WTC11 (cell line): ENCODE measurements at regions not wholly inside any gene's neighbourhood (a gene's known extent, or its start where the extent isn't known, plus 50 kb on each side); places are given as distances from the start of the nearest gene placed in this dataset.

Experiments
- ATAC-seq: fragments of 200-7000 bp; cut with Tn5 transposase; 2 replicates; pipeline ENCODE4 v1.10.0; 2021; ENCODE audit warnings: mild to moderate bottlenecking, moderate library complexity
- CTCF ChIA-PET: fragments of 300-600 bp; sonication (Branson Sonifier 250); formaldehyde crosslinking; loops from one replicate; lab custom pipeline; 2021; ENCODE audit warnings: antibody characterized with exemption; lab: Charles Lee
- POLR2A ChIA-PET: fragments of 350-600 bp; sonication (Branson Sonifier 250); formaldehyde crosslinking; loops from one replicate; lab custom pipeline; 2021; ENCODE audit warnings: antibody characterized with exemption; lab: Charles Lee
- DNase-seq: peaks from one replicate; pipeline ENCODE4 v3.0.0; 2021; ENCODE audit warnings: low spot score
- H3K27ac Mint-ChIP-seq: 2 replicates; pipeline ENCODE4 v1.8.0; 2021; ENCODE audit warnings: mixed read lengths
- H3K27me3 Mint-ChIP-seq: 2 replicates; pipeline ENCODE4 v1.8.0; 2021; ENCODE audit warnings: low read depth, mild to moderate bottlenecking, moderate library complexity, mixed read lengths
- H3K36me3 Mint-ChIP-seq: 2 replicates; pipeline ENCODE4 v1.8.0; 2021; ENCODE audit warnings: mixed read lengths
- H3K4me1 Mint-ChIP-seq: 2 replicates; pipeline ENCODE4 v1.8.0; 2022; ENCODE audit warnings: mixed read lengths
- H3K4me3 Mint-ChIP-seq: 2 replicates; pipeline ENCODE4 v1.8.0; 2021; ENCODE audit warnings: mild to moderate bottlenecking, moderate library complexity, mixed read lengths
- H3K9me3 Mint-ChIP-seq: 2 replicates; pipeline ENCODE4 v1.8.0; 2021; ENCODE audit warnings: mixed read lengths
- ATF1 ChIP-seq: sonication (generic); formaldehyde crosslinking; IDR thresholded peaks from 2 replicates; pipeline ENCODE4 v1.8.1; 2023; ENCODE audit warnings: mild to moderate bottlenecking, moderate library complexity, missing genetic modification reagents
- CDX4 ChIP-seq: fragments of 250-450 bp; sonication (Bioruptor Pico); IDR thresholded peaks from 2 replicates; pipeline ENCODE4 v1.9.0; 2021; ENCODE audit warnings: moderate library complexity, mild to moderate bottlenecking, inconsistent platforms, borderline replicate concordance
- ERG ChIP-seq: fragments of 250-450 bp; sonication (Bioruptor Pico); IDR thresholded peaks from 2 replicates; pipeline ENCODE4 v1.8.0; 2021; ENCODE audit warnings: mild to moderate bottlenecking
- FOXP4 ChIP-seq: sonication (generic); formaldehyde crosslinking; IDR thresholded peaks from 2 replicates; pipeline ENCODE4 v1.8.0; 2022; ENCODE audit warnings: mild to moderate bottlenecking, missing genetic modification reagents
- NFE2L1 ChIP-seq: sonication (generic); formaldehyde crosslinking; IDR thresholded peaks from 2 replicates; pipeline ENCODE4 v1.8.1; 2023; ENCODE audit warnings: missing genetic modification reagents
- NFYB ChIP-seq: sonication (generic); formaldehyde crosslinking; conservative IDR thresholded peaks from 2 replicates; pipeline ENCODE4 v1.8.0; 2022; ENCODE audit warnings: low read depth, missing genetic modification reagents
- NR1H2 ChIP-seq: sonication (generic); formaldehyde crosslinking; IDR thresholded peaks from 2 replicates; pipeline ENCODE4 v1.9.0; 2021; ENCODE audit warnings: mild to moderate bottlenecking, moderate library complexity, missing genetic modification reagents
- NR2C2 ChIP-seq: sonication (generic); formaldehyde crosslinking; IDR thresholded peaks from 2 replicates; pipeline ENCODE4 v1.8.0; 2022; ENCODE audit warnings: mild to moderate bottlenecking, missing genetic modification reagents
- PREB ChIP-seq: sonication (generic); formaldehyde crosslinking; IDR thresholded peaks from 2 replicates; pipeline ENCODE4 v1.8.1; 2022; ENCODE audit warnings: mild to moderate bottlenecking, missing genetic modification reagents, moderate library complexity, borderline replicate concordance
- SMAD4 ChIP-seq: sonication (generic); formaldehyde crosslinking; IDR thresholded peaks from 2 replicates; pipeline ENCODE4 v1.8.0; 2022; ENCODE audit warnings: mild to moderate bottlenecking, missing genetic modification reagents
- TEAD4 ChIP-seq: sonication (generic); formaldehyde crosslinking; IDR thresholded peaks from 2 replicates; pipeline ENCODE4 v1.8.0; 2022; ENCODE audit warnings: mild to moderate bottlenecking, missing genetic modification reagents
- ZNF263 ChIP-seq: sonication (generic); formaldehyde crosslinking; IDR thresholded peaks from 2 replicates; pipeline ENCODE4 v1.8.1; 2022; ENCODE audit warnings: low read depth, mild to moderate bottlenecking, moderate library complexity, missing genetic modification reagents
- ZNF281 ChIP-seq: sonication (generic); formaldehyde crosslinking; IDR thresholded peaks from 2 replicates; pipeline ENCODE4 v1.8.0; 2023; ENCODE audit warnings: mild to moderate bottlenecking, missing genetic modification reagents
- ZNF425 ChIP-seq: fragments of 250-450 bp; sonication (Bioruptor Pico); conservative IDR thresholded peaks from 2 replicates; pipeline ENCODE4 v1.9.0; 2021; ENCODE audit warnings: mild to moderate bottlenecking
- ZSCAN18 ChIP-seq: fragments of 250-450 bp; sonication (Bioruptor Pico); IDR thresholded peaks from 2 replicates; pipeline ENCODE4 v2.1.2; 2022; ENCODE audit warnings: mild to moderate bottlenecking, moderate library complexity

GRCh38 chr20:60543598-60543997 is 585.4 kb downstream of the CDH26 start:
- H3K4me1 Mint-ChIP-seq, result no peaks in the 10 kb centered on the region
- ChIA-PET POLR2A (no interaction called here), CTCF (no interaction called here)
- ATAC-seq (no peak), DNase-seq (no peak)
- peaks cover 38% of the 10 kb centered on the region for H3K9me3 Mint-ChIP-seq
- H3K27ac Mint-ChIP-seq, result no peak overlapping the region
- H3K4me3 Mint-ChIP-seq, result no peak overlapping the region
- peaks cover 16% of the 10 kb centered on the region for H3K36me3 Mint-ChIP-seq
- TF ChIP-seq CDX4 (CRISPR knock-in tag) (no peak), NFE2L1 (no peak), ZNF281 (CRISPR knock-in tag) (no peak), ZNF263 (CRISPR knock-in tag) (no peak), NR2C2 (no peak), ATF1 (CRISPR knock-in tag) (no peak), NFYB (CRISPR knock-in tag) (no peak), ERG (CRISPR knock-in tag) (no peak), ZNF425 (CRISPR knock-in tag) (no peak), NR1H2 (no peak), TEAD4 (no peak)
- H3K27me3 Mint-ChIP-seq, result peaks cover 34% of the 10 kb centered on the region

- Mint-ChIP-seq H3K4me1 (no peaks in the 10 kb centered on the region), H3K36me3 (peaks cover 6% of the 10 kb centered on the region; the same call in 1 of the 2 replicates), H3K27me3 (peaks cover 39% of the 10 kb centered on the region), H3K9me3 (peaks cover 6% of the 10 kb centered on the region), H3K27ac (no peak overlapping the region), H3K4me3 (no peak overlapping the region)
- ATAC-seq, result no peak
- TF ChIP-seq SMAD4 (CRISPR knock-in tag) (no peak), FOXP4 (no peak), ZSCAN18 (CRISPR knock-in tag) (no peak), PREB (no peak)
- ChIA-PET POLR2A (no interaction called here), CTCF (no interaction called here)
- DNase-seq, result no peak
Measured at GRCh38 chr20:60553095-60553494, 594.9 kb downstream of the CDH26 start.
